GM21737 (cell line): ENCODE measurements at regions not wholly inside any gene's neighbourhood (a gene's known extent, or its start where the extent isn't known, plus 50 kb on each side); places are given as distances from the start of the nearest gene placed in this dataset.

Experiments
- ATAC-seq: cut with Tn5 transposase; IDR thresholded peaks from one replicate; pipeline ENCODE4 v1.9.1; 2021; ENCODE audit warnings: mild to moderate bottlenecking, moderate library complexity; ENCODE audit not compliant: unreplicated experiment

GRCh38 chr1:163013826-163014600 lies 55.1 kb upstream of the RGS4 start:
- ATAC-seq = no peak

- ATAC-seq = no peak
Measured at GRCh38 chr1:163006051-163006834, 62.9 kb upstream of the RGS4 start.

DNA sequence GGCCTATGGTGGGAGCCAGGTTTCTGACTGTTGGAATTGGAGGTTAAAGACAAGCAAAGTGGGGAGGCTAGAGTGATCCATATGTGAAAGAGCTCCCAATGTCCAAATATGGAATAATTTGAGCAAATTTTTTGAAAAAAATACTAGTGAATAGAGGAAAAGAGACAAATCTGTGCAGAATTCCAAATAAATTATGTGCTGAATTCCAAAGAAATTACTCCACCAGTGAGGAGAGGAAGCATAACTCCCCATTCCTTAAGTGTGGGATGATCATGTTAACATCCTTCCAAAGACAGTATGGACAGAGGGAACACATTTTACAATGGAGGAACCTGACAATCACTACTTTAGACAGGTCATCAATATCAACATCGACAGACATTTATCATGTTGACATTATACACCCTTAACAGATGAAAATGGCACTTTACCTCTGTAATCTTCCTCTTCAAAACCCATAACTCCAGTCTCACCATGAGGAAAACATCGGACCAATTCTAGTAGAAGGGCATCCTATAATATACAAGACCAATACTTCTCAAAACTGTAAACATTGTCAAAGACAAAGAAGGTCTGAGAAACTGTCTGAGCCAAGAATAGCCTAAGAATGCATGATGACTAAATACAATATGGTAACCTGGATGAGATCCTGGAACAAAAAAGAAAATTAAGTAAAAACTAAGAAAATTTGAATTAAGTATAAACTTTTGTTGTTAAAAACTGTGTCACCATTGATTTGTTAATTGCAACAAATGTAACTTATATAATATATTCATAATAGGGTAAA lies 71.5 kb upstream of the RGS4 start:
- no peak for ATAC-seq

DNA sequence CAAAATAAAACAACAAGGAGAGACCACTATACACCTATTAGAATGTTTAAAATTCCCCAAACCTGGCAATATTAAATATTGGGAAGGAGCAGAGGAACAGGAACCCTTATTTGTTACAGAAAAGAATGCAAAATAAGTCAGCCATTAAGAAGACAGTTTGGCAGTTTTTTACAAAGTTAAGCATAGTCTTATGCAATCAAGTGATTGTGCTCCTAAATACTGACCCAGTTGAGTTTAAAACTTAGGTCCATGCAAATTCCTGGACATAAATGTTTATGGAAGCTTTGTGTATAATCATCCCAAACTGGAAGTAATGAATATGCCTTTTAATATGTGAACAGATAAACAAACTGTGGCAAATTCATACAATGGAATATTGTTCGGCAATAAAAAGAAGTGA lies 72.9 kb upstream of the RGS4 start:
- no peak for ATAC-seq

DNA sequence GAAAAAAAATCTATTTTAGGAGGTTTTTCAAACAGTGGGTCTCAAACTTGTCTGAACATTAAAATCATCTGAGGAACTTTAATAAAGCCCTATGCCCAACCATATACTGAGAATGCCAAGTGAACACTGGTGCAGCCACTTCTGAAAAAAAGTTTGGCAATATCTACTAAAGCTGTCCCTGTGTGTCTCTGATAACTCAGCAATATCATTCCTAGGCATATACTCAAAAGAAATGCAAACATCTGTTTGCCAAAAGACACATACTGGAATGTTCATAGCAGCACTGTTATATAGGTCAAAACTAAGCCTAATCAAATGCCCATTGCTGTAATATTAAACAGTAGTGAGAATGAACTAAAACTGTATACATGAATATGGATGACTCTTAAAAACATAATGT lies 74.2 kb upstream of the RGS4 start:
- ATAC-seq = no peak

DNA sequence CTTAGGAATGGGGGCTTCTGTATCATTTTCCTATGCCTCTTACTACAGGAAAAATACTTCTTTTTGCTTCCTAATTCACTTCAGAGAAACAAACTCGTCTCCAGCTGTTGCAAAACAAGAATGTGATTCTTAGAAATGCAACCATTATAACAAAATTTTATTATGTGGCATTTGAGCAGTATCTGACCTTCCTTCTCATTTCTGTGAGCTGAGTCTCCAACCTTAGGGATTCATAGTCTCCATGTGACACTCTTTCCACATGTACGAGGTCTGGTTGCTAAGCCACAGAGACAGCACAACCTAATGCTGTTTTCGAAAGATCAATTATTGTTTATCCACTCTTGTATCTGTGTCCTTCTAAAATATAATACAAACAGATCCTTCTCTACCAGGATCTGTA lies 75.3 kb upstream of the RGS4 start:
- no peak for ATAC-seq

DNA sequence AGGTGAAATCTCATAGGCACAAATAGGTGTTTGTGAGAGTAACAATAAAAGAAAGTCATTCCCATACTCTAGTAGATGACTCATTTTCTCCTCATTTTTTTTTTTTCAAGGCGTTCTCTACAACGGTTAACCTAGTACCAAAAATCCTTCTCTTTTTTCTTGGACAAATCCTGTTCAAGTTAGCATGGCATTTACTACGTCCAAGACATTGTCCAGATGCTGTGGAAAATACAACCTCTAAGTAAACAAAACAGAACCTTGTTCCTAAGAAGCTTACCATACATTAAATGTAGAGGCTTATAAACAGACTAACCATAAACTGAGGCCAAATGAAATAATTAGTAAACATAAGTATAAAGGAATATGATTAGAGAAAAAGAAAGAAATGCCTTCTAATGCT lies 76.2 kb upstream of the RGS4 start:
- ATAC-seq = no peak

GRCh38 chr1:162991444-162991843 lies 77.7 kb upstream of the RGS4 start:
- no peak for ATAC-seq

DNA sequence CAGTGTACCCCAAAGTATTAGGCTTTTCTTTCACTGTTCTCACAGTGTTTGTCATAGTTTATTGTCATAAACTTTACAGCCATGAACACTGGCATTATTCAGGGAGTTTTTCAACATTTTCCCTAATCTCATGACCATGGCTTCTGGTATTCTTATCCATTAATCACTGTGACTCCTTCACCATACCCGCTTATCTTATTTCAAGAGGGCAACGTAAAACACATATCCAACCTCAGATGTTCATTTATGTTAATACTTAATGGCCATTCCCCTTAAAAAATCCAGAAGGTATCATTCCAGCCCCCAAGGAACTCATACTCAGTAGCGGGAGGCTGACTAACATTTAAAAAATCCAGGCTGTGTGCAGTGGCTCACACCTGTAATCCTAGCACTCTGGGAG lies 78.5 kb upstream of the RGS4 start:
- no peak for ATAC-seq

- ATAC-seq = no peak
Measured at GRCh38 chr1:162988869-162989268, 80.3 kb upstream of the RGS4 start.

GRCh38 chr1:162987866-162988265 lies 81.3 kb upstream of the RGS4 start:
- ATAC-seq = no peak

DNA sequence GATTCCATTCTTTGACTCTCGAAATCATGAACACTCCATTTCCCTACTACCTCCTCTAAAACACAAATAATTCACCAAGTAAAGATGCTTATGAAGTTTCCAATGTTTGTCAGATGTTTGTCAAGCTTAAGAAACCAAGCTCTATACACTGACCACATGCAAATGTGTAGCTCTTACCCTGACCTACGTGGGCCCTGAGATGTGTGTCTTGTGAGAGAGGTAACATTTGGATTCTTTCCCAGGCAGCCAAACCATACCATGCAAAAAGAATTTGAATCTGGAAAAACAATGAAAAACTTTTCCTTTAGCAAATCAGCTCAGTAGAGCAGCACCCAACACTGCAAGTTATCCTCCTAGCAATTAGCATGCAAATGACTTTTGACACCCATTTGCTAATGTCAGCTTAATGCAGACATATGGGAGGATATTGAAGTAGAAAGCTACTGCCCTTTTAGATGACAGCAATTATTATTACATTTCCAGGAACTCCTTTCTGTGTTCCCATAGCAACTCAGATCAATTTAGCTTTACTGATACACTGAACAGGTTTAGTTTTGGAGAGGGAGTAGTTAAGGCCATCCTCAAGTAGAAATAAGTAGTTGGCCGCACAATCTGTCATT lies 83.2 kb upstream of the RGS4 start:
- ATAC-seq = no peak

GRCh38 chr1:162984699-162985098 lies 84.5 kb upstream of the RGS4 start:
- no peak for ATAC-seq

DNA sequence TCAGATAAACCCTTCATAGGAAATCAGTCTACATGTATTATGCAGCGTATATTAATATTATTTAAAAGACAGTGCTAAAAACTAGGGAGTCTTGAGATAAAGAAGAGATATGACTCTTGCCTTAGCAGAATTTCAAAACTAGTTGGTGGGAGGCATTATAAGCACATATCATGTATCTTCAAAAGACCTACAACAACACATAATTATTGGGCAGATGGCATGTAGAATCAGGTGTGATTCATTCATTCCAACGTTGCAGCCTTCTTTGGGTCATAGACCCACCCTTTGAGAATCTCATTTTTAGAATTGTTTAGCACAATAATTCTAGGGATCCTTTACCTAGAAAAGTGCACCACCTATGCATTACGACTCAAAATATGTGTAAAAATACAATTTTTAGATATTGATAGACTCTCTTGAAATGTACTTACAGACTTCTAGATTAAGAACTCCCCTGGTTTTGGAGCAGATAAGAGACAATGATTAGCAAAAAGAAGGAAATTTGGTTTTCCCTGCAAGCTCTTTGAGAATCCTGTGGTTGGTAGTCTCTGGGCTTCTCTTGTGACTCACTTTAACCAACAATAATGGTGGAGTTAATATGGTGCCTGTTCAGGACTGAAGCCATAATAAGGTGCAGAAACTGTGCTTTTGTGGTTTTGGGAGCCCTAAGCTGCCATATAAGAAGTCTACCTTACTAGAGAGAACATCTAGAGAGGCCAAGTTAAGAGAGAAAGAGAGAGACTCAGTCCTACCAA lies 85.3 kb upstream of the RGS4 start:
- no peak for ATAC-seq

DNA sequence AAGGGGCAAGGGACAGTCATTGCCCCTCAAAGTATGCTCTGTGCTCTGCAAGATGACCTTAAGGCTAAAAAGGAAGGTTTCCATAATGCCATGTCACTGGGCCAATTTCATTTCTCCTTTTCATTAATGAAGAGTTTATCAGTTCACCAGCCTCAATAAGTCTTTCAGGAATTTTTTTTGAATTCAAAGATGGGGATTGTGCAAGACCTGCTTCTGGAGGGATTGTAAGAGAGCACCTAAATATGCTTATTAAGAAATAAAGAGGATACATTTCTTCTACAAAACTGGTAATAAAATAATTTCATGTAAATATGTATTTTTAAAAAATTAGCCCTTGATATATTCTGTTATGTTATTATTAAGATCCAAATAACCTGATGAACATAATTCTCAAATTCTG lies 86.8 kb upstream of the RGS4 start:
- ATAC-seq = no peak

DNA sequence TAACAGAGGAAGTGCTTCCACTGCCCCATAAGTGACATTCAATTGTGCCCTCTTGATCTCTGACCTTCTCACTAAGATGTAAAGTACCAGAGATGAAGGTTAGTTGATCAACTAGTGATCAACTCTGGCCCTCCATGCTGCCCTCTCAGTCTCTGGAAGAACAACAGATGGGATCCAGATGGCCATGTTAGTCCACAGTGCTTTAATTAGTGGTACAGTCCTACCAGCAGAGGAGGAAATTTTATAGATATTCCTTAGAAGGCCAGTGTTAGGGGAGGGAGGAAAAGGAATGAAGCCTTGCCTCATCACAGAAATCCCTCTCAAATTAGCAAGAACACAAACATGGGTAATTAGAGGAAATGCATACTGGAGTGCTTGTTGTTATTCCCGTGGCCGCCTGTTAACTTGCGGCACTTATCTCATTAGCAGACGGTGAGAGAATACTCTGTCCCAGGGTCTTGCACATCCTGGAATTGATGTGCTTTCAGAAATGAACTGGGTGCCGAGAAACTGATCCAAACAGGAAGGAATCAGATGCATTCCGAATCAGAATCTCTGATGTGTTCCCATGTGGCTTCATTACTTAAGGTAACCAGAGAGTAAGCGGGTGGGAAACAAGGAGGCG lies 91.1 kb upstream of the RGS4 start:
- no peak for ATAC-seq

GRCh38 chr1:162976628-162977027 lies 92.5 kb upstream of the RGS4 start:
- ATAC-seq = no peak

GRCh38 chr1:162974810-162975209 lies 94.4 kb upstream of the RGS4 start:
- ATAC-seq = no peak

- no peak for ATAC-seq
Measured at GRCh38 chr1:162973381-162973795, 95.8 kb upstream of the RGS4 start.

DNA sequence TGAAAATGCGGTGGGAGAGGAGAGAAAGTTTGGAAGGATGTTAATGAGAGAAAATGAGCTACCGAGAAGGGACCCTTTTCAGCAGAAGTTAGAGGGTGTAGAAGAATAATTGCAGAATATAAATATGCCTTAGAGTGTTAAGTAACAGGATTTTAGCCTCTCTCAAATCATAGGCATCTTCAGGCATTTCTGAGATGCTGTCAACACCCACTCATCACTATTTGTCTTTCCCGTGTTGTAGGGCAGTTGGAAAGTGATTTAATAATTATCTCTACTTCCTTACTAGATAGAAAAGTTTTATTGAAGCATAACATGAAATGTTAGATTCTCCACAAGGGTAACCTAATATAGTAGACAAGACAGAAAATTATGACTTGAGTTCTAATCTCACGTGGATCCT lies 96.4 kb upstream of the RGS4 start:
- no peak for ATAC-seq
